OCI-LY7 (cell line): ENCODE measurements at regions not wholly inside any gene's neighbourhood (a gene's known extent, or its start where the extent isn't known, plus 50 kb on each side); places are given as distances from the start of the nearest gene placed in this dataset.

Experiments
- BruUV-seq: library from RNA; stranded (reverse); fragments of 400-500 nt; replicated peaks from 2 replicates; lab custom pipeline; 2021; lab: Mats Ljungman, UMichigan
- CTCF ChIA-PET: fragments of 300-600 bp; sonication (Branson Sonifier 250); formaldehyde crosslinking; loops from one replicate; lab custom pipeline; 2022; ENCODE audit warnings: antibody characterized with exemption; ENCODE audit not compliant: unreplicated experiment; lab: Charles Lee
- POLR2A ChIA-PET: fragments of 300-600 bp; sonication (Branson Sonifier 250); formaldehyde crosslinking; loops from one replicate; lab custom pipeline; 2022; ENCODE audit warnings: antibody characterized with exemption; lab: Charles Lee
- DNase-seq: peaks from one replicate; pipeline ENCODE4 v3.0.0-alpha.2; 2015; ENCODE audit warnings: low spot score
- H2AFZ ChIP-seq: fragments of 200-600 bp; sonication (generic), shearing (Covaris generic); 2 replicates; pipeline ENCODE4 v1.6.1; 2014; ENCODE audit warnings: mild to moderate bottlenecking, antibody characterized with exemption, low read length, moderate library complexity
- H3K27ac ChIP-seq: fragments of 200-600 bp; sonication (generic); 2 replicates; pipeline ENCODE4 v1.5.1; 2014; ENCODE audit warnings: mixed run types, low read depth, mild to moderate bottlenecking, moderate library complexity, low read length, inconsistent platforms; ENCODE audit not compliant: poor library complexity, severe bottlenecking
- H3K36me3 ChIP-seq: fragments of 200-600 bp; sonication (generic); 2 replicates; pipeline ENCODE4 v1.6.1; 2014; ENCODE audit warnings: mild to moderate bottlenecking, antibody characterized with exemption, low read length, moderate library complexity, mixed read lengths; ENCODE audit not compliant: insufficient read depth
- H3K4me1 ChIP-seq: fragments of 200-600 bp; sonication (generic); 2 replicates; pipeline ENCODE4 v1.5.1; 2014; ENCODE audit warnings: mild to moderate bottlenecking, low read length; ENCODE audit not compliant: insufficient read depth, poor library complexity, severe bottlenecking
- H3K4me2 ChIP-seq: fragments of 200-600 bp; sonication (generic); 2 replicates; pipeline ENCODE4 v1.6.1; 2014; ENCODE audit warnings: mild to moderate bottlenecking, low read length
- H3K4me3 ChIP-seq: fragments of 200-600 bp; sonication (generic); 2 replicates; pipeline ENCODE4 v1.5.1; 2014; ENCODE audit warnings: mild to moderate bottlenecking, low read depth, low read length; ENCODE audit not compliant: poor library complexity, severe bottlenecking
- H3K79me2 ChIP-seq: fragments of 200-600 bp; sonication (generic); 2 replicates; pipeline ENCODE4 v1.6.1; 2016; ENCODE audit warnings: low read depth, mild to moderate bottlenecking, low read length, moderate library complexity, mixed read lengths; ENCODE audit not compliant: insufficient read depth
- H3K9me2 ChIP-seq: fragments of 200-600 bp; sonication (generic); 2 replicates; pipeline ENCODE4 v1.6.1; 2016; ENCODE audit warnings: mild to moderate bottlenecking, low read length, mixed read lengths; ENCODE audit not compliant: insufficient read depth
- H3K9me3 ChIP-seq: fragments of 200-600 bp; sonication (generic); 2 replicates; pipeline ENCODE4 v1.6.1; 2014; ENCODE audit warnings: mild to moderate bottlenecking, mixed run types, low read length, mixed read lengths
- H4K20me1 ChIP-seq: fragments of 200-600 bp; sonication (generic); 2 replicates; pipeline ENCODE4 v1.6.1; 2014; ENCODE audit warnings: mild to moderate bottlenecking, antibody characterized with exemption, low read length, moderate library complexity, mixed read lengths; ENCODE audit not compliant: insufficient read depth
- EZH2phosphoT487 ChIP-seq: fragments of 200-600 bp; sonication (generic); IDR thresholded peaks from 2 replicates; pipeline ENCODE4 v1.6.1; 2018; ENCODE audit warnings: low read depth, borderline replicate concordance, mild to moderate bottlenecking, mixed run types, antibody characterized with exemption, low read length, moderate library complexity, mixed read lengths
- intact Hi-C: fragments of 100-400 bp; cut with micrococcal nuclease; formaldehyde crosslinking; loops from one replicate; pipeline ENCODE4 v1.10.0; 2022; ENCODE audit not compliant: unreplicated experiment
- TF ChIP-seq, protein P1 (sequence below): fragments of 200-600 bp; sonication (generic); conservative IDR thresholded peaks from 2 replicates; pipeline ENCODE4 v1.5.1; 2014; ENCODE audit warnings: mild to moderate bottlenecking, antibody characterized with exemption, low read length, moderate library complexity, mixed read lengths

- H3K9me3 ChIP-seq: no peaks in the 10 kb centered on the region
- no peak overlapping the region for H3K4me2 ChIP-seq
- H2AFZ ChIP-seq: no peak overlapping the region
- intact Hi-C loops: no loop called here
- no peaks in the 10 kb centered on the region for H3K36me3 ChIP-seq
- no peaks in the 10 kb centered on the region for H4K20me1 ChIP-seq
- no peaks in the 10 kb centered on the region for H3K79me2 ChIP-seq
- BruUV-seq: no TSS peak
- H3K9me2 ChIP-seq: no peaks in the 10 kb centered on the region
- POLR2A ChIA-PET: no interaction called here
- H3K4me3 ChIP-seq: no peak overlapping the region
- no peak overlapping the region for H3K27ac ChIP-seq
- CTCF ChIA-PET: no interaction called here
- TF ChIP-seq, protein P1, sequence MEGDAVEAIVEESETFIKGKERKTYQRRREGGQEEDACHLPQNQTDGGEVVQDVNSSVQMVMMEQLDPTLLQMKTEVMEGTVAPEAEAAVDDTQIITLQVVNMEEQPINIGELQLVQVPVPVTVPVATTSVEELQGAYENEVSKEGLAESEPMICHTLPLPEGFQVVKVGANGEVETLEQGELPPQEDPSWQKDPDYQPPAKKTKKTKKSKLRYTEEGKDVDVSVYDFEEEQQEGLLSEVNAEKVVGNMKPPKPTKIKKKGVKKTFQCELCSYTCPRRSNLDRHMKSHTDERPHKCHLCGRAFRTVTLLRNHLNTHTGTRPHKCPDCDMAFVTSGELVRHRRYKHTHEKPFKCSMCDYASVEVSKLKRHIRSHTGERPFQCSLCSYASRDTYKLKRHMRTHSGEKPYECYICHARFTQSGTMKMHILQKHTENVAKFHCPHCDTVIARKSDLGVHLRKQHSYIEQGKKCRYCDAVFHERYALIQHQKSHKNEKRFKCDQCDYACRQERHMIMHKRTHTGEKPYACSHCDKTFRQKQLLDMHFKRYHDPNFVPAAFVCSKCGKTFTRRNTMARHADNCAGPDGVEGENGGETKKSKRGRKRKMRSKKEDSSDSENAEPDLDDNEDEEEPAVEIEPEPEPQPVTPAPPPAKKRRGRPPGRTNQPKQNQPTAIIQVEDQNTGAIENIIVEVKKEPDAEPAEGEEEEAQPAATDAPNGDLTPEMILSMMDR: no peak
- TF ChIP-seq EZH2phosphoT487: no peak
- H3K4me1 ChIP-seq: no peaks in the 10 kb centered on the region
- no peak for DNase-seq
Observed at GRCh38 chr10:3895045-3895631, 110.1 kb upstream of the KLF6 start.

GRCh38 chr10:3893901-3894563 is 109.0 kb upstream of the KLF6 start:
- CTCF ChIA-PET: no interaction called here
- H3K27ac ChIP-seq: no peak overlapping the region

More at GRCh38 chr10:3893901-3894563, 109.0 kb upstream of the KLF6 start:
- intact Hi-C loops: no loop called here
- no TSS peak for BruUV-seq
- POLR2A ChIA-PET: interaction anchor here (0.5 to 1.6 kb wide), 2 partner anchors 8 to 138 kb away, joined by 3 to 5 read pairs; no protein-coding TSS in a partner anchor
- no peak for TF ChIP-seq EZH2phosphoT487
- TF ChIP-seq, protein P1: no peak
- Histone ChIP-seq H3K4me3 (no peak overlapping the region), H3K4me2 (no peak overlapping the region), H3K9me3 (no peaks in the 10 kb centered on the region), H3K4me1 (no peaks in the 10 kb centered on the region), H3K36me3 (no peaks in the 10 kb centered on the region), H2AFZ (no peak overlapping the region), H3K9me2 (no peaks in the 10 kb centered on the region), H4K20me1 (no peaks in the 10 kb centered on the region), H3K79me2 (no peaks in the 10 kb centered on the region)
- DNase-seq: no peak
